ENCODE measurements at regions not wholly inside any gene's neighbourhood (a gene's known extent, or its start where the extent isn't known, plus 50 kb on each side); places are given as distances from the start of the nearest gene placed in this dataset.
A peak's percentile ranks its signal among the peaks of the same experiment; 100 is the strongest.

DNA sequence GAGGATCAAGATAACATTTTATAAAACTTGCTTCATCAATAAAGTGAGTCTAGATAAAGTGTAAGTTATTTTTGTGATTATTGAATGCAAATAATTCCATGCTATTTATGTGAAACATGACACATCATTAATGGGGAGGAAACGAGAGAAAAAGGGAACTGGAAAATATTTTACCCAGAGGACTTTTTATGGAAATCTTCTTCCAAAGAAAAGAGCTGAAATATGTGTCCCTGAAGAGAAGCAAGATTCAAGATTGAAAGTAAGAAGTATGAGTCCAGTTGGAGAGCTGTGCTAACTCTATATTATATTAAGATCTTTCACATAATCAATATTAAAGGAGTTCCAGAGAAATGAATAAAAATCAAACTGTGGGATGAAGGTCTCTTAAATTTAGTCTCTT lies 1361.8 kb downstream of the GATA3 start:
- no peaks in the 10 kb centered on the region for H3K36me3 ChIP-seq (replicated peaks; ENCODE audit: insufficient read depth, low read depth)
- H3K27me3 ChIP-seq: no peaks in the 10 kb centered on the region
- no peak overlapping the region for H2AFZ ChIP-seq
- no peak for DNase-seq (ENCODE audit: low spot score)
- no peaks in the 10 kb centered on the region for H3K9me2 ChIP-seq (replicated peaks; ENCODE audit: insufficient read depth)
- no peaks in the 10 kb centered on the region for H4K20me1 ChIP-seq (ENCODE audit: insufficient read depth, poor library complexity, severe bottlenecking)
- no peak for TF ChIP-seq EZH2 (IDR thresholded peaks at IDR 0.05; ENCODE audit: borderline replicate concordance)
- TF ChIP-seq, protein P1, sequence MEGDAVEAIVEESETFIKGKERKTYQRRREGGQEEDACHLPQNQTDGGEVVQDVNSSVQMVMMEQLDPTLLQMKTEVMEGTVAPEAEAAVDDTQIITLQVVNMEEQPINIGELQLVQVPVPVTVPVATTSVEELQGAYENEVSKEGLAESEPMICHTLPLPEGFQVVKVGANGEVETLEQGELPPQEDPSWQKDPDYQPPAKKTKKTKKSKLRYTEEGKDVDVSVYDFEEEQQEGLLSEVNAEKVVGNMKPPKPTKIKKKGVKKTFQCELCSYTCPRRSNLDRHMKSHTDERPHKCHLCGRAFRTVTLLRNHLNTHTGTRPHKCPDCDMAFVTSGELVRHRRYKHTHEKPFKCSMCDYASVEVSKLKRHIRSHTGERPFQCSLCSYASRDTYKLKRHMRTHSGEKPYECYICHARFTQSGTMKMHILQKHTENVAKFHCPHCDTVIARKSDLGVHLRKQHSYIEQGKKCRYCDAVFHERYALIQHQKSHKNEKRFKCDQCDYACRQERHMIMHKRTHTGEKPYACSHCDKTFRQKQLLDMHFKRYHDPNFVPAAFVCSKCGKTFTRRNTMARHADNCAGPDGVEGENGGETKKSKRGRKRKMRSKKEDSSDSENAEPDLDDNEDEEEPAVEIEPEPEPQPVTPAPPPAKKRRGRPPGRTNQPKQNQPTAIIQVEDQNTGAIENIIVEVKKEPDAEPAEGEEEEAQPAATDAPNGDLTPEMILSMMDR (IDR thresholded peaks at IDR 0.05; ENCODE audit: poor library complexity): no peak
- H3K4me1 ChIP-seq (ENCODE audit: insufficient read depth): no peaks in the 10 kb centered on the region
- WGBS (ENCODE audit: low lambda C conversion rate, missing lambda C conversion rate): 61% methylated on average over 1 of the region's 1 CpG
- no peak overlapping the region for H3K27ac ChIP-seq
- no peak overlapping the region for H3K4me2 ChIP-seq
- H3K4me3 ChIP-seq: no peak overlapping the region
- no peaks in the 10 kb centered on the region for H3K79me2 ChIP-seq
- H3K9me3 ChIP-seq (ENCODE audit: low read depth): no peaks in the 10 kb centered on the region

DNA sequence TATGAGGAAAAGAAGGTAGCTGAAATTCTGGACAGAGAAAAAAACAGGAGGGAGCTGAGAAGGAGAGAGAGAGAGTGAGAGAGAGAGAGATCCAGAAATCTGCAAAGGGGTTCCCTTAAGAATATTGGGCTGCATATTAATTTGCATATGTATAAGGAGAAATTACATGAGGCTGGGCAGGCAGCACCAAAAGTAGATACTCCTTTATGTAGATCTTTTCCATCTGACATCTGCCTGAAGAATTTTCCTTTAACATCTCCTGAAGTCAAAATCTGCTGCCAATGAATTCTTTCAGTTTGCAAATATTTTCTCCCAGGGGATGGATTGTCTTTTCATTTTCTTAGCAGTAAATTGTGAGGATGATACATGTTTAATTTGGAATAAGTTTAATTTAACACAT lies 1365.3 kb downstream of the GATA3 start:
- H3K36me3 ChIP-seq (replicated peaks; ENCODE audit: insufficient read depth, low read depth): no peaks in the 10 kb centered on the region
- no peaks in the 10 kb centered on the region for H3K27me3 ChIP-seq
- H3K79me2 ChIP-seq: no peaks in the 10 kb centered on the region
- no peaks in the 10 kb centered on the region for H3K9me3 ChIP-seq (ENCODE audit: low read depth)
- no peak overlapping the region for H3K4me2 ChIP-seq
- no peaks in the 10 kb centered on the region for H4K20me1 ChIP-seq (ENCODE audit: insufficient read depth, poor library complexity, severe bottlenecking)
- H2AFZ ChIP-seq: no peak overlapping the region
- no peaks in the 10 kb centered on the region for H3K4me1 ChIP-seq (ENCODE audit: insufficient read depth)
- no peak for DNase-seq (ENCODE audit: low spot score)
- no peak overlapping the region for H3K4me3 ChIP-seq
- no peak overlapping the region for H3K27ac ChIP-seq
- TF ChIP-seq, protein P1 (IDR thresholded peaks at IDR 0.05; ENCODE audit: poor library complexity): no peak
- TF ChIP-seq EZH2phosphoT487 (IDR thresholded peaks at IDR 0.05; ENCODE audit: low read depth, severe bottlenecking, unreplicated experiment): no peak
- TF ChIP-seq EZH2 (IDR thresholded peaks at IDR 0.05; ENCODE audit: borderline replicate concordance): no peak
- no peaks in the 10 kb centered on the region for H3K9me2 ChIP-seq (replicated peaks; ENCODE audit: insufficient read depth)

DNA sequence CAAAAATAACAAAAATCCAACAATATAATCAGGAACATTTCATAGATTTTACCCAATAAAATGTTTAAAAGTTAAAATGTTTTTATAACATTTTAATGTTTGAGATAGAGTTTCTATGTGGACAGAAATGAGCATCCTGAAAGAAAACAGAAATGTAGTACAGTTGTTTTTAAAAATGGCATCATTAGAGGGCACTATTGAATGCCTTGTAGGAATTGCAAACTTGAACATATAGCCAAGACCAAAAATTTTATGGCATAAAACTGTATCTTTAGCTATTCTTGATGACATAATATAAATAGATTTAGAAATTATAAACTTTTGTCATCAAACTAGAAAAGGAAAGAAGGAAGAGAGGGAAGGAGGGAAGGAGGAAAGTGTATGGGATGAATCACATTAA lies 1372.7 kb downstream of the GATA3 start:
- no peaks in the 10 kb centered on the region for H4K20me1 ChIP-seq (ENCODE audit: insufficient read depth, poor library complexity, severe bottlenecking)
- no peak overlapping the region for H3K4me3 ChIP-seq
- no peaks in the 10 kb centered on the region for H3K9me2 ChIP-seq (replicated peaks; ENCODE audit: insufficient read depth)
- no peak overlapping the region for H2AFZ ChIP-seq
- DNase-seq (ENCODE audit: low spot score): no peak
- H3K9me3 ChIP-seq (ENCODE audit: low read depth): no peaks in the 10 kb centered on the region
- TF ChIP-seq EZH2 (IDR thresholded peaks at IDR 0.05; ENCODE audit: borderline replicate concordance): no peak
- TF ChIP-seq, protein P1 (IDR thresholded peaks at IDR 0.05; ENCODE audit: poor library complexity): peak; percentile 38
- H3K36me3 ChIP-seq (replicated peaks; ENCODE audit: insufficient read depth, low read depth): no peaks in the 10 kb centered on the region
- no peaks in the 10 kb centered on the region for H3K4me1 ChIP-seq (ENCODE audit: insufficient read depth)
- no peak overlapping the region for H3K4me2 ChIP-seq
- H3K27me3 ChIP-seq: no peaks in the 10 kb centered on the region
- no peaks in the 10 kb centered on the region for H3K79me2 ChIP-seq
- no peak overlapping the region for H3K27ac ChIP-seq

DNA sequence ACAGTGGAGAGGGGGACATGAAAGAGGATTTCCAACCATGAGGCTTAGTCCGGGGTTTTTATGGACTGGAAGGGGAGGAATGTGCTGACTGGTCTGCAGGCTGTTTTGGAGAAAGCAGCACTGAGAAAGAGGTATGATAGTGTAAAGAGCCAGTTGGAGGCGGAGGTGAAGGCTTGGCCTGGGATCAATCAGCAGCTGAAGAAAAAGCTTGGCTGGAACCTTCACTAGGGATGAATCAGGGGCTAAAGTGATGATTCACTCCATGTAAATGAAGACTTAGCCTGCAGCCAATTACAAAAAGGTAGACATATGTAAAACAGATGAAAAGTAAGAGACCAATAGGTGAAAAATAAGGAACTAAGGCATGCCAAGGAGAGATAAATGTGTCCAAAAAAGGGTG lies 1382.6 kb downstream of the GATA3 start:
- H3K27me3 ChIP-seq: no peaks in the 10 kb centered on the region
- DNase-seq (ENCODE audit: low spot score): peak; percentile 10
- no peaks in the 10 kb centered on the region for H4K20me1 ChIP-seq (ENCODE audit: insufficient read depth, poor library complexity, severe bottlenecking)
- no peaks in the 10 kb centered on the region for H3K9me3 ChIP-seq (ENCODE audit: low read depth)
- H3K4me1 ChIP-seq (ENCODE audit: insufficient read depth): no peaks in the 10 kb centered on the region
- no peaks in the 10 kb centered on the region for H3K9me2 ChIP-seq (replicated peaks; ENCODE audit: insufficient read depth)
- H3K36me3 ChIP-seq (replicated peaks; ENCODE audit: insufficient read depth, low read depth): no peaks in the 10 kb centered on the region
- no peak overlapping the region for H3K4me2 ChIP-seq
- no peak overlapping the region for H3K27ac ChIP-seq
- H3K79me2 ChIP-seq: no peaks in the 10 kb centered on the region
- H2AFZ ChIP-seq: no peak overlapping the region
- 46% methylated on average over 2 of the region's 2 CpGs for WGBS (ENCODE audit: low lambda C conversion rate, missing lambda C conversion rate)
- TF ChIP-seq EZH2phosphoT487 (IDR thresholded peaks at IDR 0.05; ENCODE audit: low read depth, severe bottlenecking, unreplicated experiment): no peak
- H3K4me3 ChIP-seq: no peak overlapping the region
